ENCODE measurements at regions not wholly inside any gene's neighbourhood (a gene's known extent, or its start where the extent isn't known, plus 50 kb on each side); places are given as distances from the start of the nearest gene placed in this dataset.

DNA sequence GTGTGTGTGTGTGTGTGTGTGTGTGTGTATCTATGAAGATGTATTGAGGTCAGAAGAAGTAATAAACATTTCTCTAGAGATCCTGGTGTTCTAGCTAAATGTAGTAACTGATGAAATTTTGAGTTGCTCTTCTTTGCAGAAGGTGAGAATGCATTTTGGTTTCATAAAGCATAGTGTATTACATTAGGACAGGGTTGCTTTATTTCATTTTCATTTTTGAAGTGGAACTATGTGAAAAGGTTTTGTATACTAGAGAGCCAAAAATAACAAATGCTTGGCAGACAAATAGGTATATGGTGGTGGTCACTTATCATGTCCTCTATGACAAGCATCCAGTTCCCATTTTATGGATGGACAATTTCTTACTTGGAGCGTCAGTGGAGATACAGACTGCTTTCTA lies 99.0 kb downstream of the CASP12 start (continued):
- TF ChIP-seq TCF7 (CRISPR knock-in tag; IDR thresholded peaks at IDR 0.05; ENCODE audit: low read depth) (no peak), KAT7 (CRISPR knock-in tag; IDR thresholded peaks at IDR 0.05; ENCODE audit: borderline replicate concordance) (no peak), GABPB1 (CRISPR knock-in tag; IDR thresholded peaks at IDR 0.05) (no peak), GRHL2 (CRISPR knock-in tag; IDR thresholded peaks at IDR 0.05; ENCODE audit: insufficient replicate concordance, severe bottlenecking) (no peak), OVOL2 (CRISPR knock-in tag; IDR thresholded peaks at IDR 0.05; ENCODE audit: borderline replicate concordance) (no peak), TP53 (CRISPR knock-in tag; IDR thresholded peaks at IDR 0.05) (no peak), CREB1 (CRISPR knock-in tag; IDR thresholded peaks at IDR 0.05) (no peak)

DNA sequence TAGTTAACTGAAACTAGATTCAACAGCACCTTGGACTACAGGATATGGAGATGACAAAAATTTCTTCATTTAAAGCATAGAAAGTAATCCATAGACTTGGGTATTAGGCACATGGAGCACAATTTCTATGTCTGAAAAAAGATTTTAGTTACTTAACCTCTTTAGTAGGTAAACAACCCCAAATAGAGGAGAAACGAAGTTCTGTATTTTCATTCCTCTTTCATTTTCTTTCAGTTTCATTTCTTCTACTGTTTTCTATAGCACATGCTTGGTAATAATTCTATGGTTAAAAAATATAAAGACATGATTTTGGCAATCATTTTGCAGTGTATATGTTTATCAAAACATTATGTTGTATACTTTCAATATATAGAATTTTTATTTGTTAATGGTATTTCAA lies 99.5 kb downstream of the CASP12 start:
- Mint-ChIP-seq H3K27ac (no peak overlapping the region), H3K36me3 (peaks cover 20% of the 10 kb centered on the region), H3K4me3 (no peak overlapping the region), H3K4me1 (peaks cover 5% of the 10 kb centered on the region; the same call in 1 of the 2 replicates), H3K27me3 (ENCODE audit: low read depth) (no peaks in the 10 kb centered on the region), H3K9me3 (peaks cover 30% of the 10 kb centered on the region)
- CTCF ChIA-PET: no interaction called here
- TF ChIP-seq, protein P1, sequence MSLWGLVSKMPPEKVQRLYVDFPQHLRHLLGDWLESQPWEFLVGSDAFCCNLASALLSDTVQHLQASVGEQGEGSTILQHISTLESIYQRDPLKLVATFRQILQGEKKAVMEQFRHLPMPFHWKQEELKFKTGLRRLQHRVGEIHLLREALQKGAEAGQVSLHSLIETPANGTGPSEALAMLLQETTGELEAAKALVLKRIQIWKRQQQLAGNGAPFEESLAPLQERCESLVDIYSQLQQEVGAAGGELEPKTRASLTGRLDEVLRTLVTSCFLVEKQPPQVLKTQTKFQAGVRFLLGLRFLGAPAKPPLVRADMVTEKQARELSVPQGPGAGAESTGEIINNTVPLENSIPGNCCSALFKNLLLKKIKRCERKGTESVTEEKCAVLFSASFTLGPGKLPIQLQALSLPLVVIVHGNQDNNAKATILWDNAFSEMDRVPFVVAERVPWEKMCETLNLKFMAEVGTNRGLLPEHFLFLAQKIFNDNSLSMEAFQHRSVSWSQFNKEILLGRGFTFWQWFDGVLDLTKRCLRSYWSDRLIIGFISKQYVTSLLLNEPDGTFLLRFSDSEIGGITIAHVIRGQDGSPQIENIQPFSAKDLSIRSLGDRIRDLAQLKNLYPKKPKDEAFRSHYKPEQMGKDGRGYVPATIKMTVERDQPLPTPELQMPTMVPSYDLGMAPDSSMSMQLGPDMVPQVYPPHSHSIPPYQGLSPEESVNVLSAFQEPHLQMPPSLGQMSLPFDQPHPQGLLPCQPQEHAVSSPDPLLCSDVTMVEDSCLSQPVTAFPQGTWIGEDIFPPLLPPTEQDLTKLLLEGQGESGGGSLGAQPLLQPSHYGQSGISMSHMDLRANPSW (CRISPR knock-in tag; conservative IDR thresholded peaks at IDR 0.05; ENCODE audit: low read depth): no peak
- TF ChIP-seq NR3C1 (CRISPR knock-in tag; conservative IDR thresholded peaks at IDR 0.05; ENCODE audit: low read depth): no peak
- no peak for TF ChIP-seq EMX1 (CRISPR knock-in tag; IDR thresholded peaks at IDR 0.05)
- TF ChIP-seq RELA (CRISPR knock-in tag; IDR thresholded peaks at IDR 0.05; ENCODE audit: borderline replicate concordance): no peak
- no peak for TF ChIP-seq FOXP1 (CRISPR knock-in tag; IDR thresholded peaks at IDR 0.05; ENCODE audit: borderline replicate concordance)
- ATAC-seq: no peak
- no peak for DNase-seq (ENCODE audit: low spot score)
- POLR2A ChIA-PET: interaction anchor here (0.6 kb wide), 1 partner anchor 179 kb away, joined by 4 read pairs; no protein-coding TSS in a partner anchor

DNA sequence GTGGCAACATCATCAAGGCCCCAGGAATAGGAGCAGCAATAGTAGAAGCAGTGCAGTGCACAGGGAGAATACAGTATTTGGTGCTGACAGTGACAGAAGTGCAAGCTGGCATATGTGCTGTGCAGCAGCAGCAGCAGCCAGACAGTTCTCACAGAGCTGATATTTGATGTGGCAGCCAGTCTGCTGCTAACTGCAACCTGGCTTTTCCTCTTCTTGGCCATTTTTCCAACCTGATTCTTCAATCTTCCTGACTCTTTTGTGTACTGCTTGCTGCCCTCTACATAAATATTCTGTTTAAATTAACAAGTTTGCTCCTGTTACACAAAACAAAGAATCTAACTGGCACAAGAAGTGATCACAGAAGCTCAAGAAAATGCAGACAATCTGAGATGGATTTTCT lies 102.0 kb downstream of the CASP12 start:
- ATAC-seq (no peak), DNase-seq (ENCODE audit: low spot score) (no peak)
- Mint-ChIP-seq H3K27me3 (ENCODE audit: low read depth) (no peaks in the 10 kb centered on the region), H3K4me3 (no peak overlapping the region), H3K4me1 (peaks cover 6% of the 10 kb centered on the region), H3K9me3 (peaks cover 34% of the 10 kb centered on the region), H3K27ac (no peak overlapping the region), H3K36me3 (peaks cover 20% of the 10 kb centered on the region)
- ChIA-PET CTCF (no interaction called here), POLR2A (no interaction called here)
- TF ChIP-seq, protein P2, sequence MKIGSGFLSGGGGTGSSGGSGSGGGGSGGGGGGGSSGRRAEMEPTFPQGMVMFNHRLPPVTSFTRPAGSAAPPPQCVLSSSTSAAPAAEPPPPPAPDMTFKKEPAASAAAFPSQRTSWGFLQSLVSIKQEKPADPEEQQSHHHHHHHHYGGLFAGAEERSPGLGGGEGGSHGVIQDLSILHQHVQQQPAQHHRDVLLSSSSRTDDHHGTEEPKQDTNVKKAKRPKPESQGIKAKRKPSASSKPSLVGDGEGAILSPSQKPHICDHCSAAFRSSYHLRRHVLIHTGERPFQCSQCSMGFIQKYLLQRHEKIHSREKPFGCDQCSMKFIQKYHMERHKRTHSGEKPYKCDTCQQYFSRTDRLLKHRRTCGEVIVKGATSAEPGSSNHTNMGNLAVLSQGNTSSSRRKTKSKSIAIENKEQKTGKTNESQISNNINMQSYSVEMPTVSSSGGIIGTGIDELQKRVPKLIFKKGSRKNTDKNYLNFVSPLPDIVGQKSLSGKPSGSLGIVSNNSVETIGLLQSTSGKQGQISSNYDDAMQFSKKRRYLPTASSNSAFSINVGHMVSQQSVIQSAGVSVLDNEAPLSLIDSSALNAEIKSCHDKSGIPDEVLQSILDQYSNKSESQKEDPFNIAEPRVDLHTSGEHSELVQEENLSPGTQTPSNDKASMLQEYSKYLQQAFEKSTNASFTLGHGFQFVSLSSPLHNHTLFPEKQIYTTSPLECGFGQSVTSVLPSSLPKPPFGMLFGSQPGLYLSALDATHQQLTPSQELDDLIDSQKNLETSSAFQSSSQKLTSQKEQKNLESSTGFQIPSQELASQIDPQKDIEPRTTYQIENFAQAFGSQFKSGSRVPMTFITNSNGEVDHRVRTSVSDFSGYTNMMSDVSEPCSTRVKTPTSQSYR (CRISPR knock-in tag; IDR thresholded peaks at IDR 0.05): no peak
- TF ChIP-seq CREM (CRISPR knock-in tag; IDR thresholded peaks at IDR 0.05) (no peak), ZNF263 (CRISPR knock-in tag; IDR thresholded peaks at IDR 0.05; ENCODE audit: low read depth) (no peak), ZBTB21 (CRISPR knock-in tag; IDR thresholded peaks at IDR 0.05; ENCODE audit: borderline replicate concordance) (no peak), RELA (CRISPR knock-in tag; IDR thresholded peaks at IDR 0.05; ENCODE audit: borderline replicate concordance) (no peak), HMGA2 (CRISPR knock-in tag; IDR thresholded peaks at IDR 0.05) (no peak), GABPB1 (CRISPR knock-in tag; IDR thresholded peaks at IDR 0.05) (no peak), OVOL2 (CRISPR knock-in tag; IDR thresholded peaks at IDR 0.05; ENCODE audit: borderline replicate concordance) (no peak), SOX15 (CRISPR knock-in tag; IDR thresholded peaks at IDR 0.05) (no peak)
- TF ChIP-seq, protein P3, sequence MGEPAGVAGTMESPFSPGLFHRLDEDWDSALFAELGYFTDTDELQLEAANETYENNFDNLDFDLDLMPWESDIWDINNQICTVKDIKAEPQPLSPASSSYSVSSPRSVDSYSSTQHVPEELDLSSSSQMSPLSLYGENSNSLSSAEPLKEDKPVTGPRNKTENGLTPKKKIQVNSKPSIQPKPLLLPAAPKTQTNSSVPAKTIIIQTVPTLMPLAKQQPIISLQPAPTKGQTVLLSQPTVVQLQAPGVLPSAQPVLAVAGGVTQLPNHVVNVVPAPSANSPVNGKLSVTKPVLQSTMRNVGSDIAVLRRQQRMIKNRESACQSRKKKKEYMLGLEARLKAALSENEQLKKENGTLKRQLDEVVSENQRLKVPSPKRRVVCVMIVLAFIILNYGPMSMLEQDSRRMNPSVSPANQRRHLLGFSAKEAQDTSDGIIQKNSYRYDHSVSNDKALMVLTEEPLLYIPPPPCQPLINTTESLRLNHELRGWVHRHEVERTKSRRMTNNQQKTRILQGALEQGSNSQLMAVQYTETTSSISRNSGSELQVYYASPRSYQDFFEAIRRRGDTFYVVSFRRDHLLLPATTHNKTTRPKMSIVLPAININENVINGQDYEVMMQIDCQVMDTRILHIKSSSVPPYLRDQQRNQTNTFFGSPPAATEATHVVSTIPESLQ (CRISPR knock-in tag; IDR thresholded peaks at IDR 0.05): no peak
- TF ChIP-seq, protein P4, sequence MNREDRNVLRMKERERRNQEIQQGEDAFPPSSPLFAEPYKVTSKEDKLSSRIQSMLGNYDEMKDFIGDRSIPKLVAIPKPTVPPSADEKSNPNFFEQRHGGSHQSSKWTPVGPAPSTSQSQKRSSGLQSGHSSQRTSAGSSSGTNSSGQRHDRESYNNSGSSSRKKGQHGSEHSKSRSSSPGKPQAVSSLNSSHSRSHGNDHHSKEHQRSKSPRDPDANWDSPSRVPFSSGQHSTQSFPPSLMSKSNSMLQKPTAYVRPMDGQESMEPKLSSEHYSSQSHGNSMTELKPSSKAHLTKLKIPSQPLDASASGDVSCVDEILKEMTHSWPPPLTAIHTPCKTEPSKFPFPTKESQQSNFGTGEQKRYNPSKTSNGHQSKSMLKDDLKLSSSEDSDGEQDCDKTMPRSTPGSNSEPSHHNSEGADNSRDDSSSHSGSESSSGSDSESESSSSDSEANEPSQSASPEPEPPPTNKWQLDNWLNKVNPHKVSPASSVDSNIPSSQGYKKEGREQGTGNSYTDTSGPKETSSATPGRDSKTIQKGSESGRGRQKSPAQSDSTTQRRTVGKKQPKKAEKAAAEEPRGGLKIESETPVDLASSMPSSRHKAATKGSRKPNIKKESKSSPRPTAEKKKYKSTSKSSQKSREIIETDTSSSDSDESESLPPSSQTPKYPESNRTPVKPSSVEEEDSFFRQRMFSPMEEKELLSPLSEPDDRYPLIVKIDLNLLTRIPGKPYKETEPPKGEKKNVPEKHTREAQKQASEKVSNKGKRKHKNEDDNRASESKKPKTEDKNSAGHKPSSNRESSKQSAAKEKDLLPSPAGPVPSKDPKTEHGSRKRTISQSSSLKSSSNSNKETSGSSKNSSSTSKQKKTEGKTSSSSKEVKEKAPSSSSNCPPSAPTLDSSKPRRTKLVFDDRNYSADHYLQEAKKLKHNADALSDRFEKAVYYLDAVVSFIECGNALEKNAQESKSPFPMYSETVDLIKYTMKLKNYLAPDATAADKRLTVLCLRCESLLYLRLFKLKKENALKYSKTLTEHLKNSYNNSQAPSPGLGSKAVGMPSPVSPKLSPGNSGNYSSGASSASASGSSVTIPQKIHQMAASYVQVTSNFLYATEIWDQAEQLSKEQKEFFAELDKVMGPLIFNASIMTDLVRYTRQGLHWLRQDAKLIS (CRISPR knock-in tag; IDR thresholded peaks at IDR 0.05; ENCODE audit: borderline replicate concordance): no peak
